ENCODE measurements at regions not wholly inside any gene's neighbourhood (a gene's known extent, or its start where the extent isn't known, plus 50 kb on each side); places are given as distances from the start of the nearest gene placed in this dataset.

- no peak for TF ChIP-seq CTCF (IDR thresholded peaks at IDR 0.05)
- no peak for TF ChIP-seq POLR2A (IDR thresholded peaks at IDR 0.05)
- no peak for TF ChIP-seq POLR2AphosphoS5 (IDR thresholded peaks at IDR 0.05)
Observed at GRCh38 chr10:88113657-88114272, 250.3 kb downstream of the PTEN start.
